Gastroesophageal sphincter (tissue), 3 donors: ENCODE measurements at regions not wholly inside any gene's neighbourhood (a gene's known extent, or its start where the extent isn't known, plus 50 kb on each side); places are given as distances from the start of the nearest gene placed in this dataset.

ENCODE experiments used
- EP300 ChIP-seq: sonication (generic); formaldehyde crosslinking; IDR thresholded peaks from one replicate; pipeline ENCODE4 v1.6.1; 2017; ENCODE audit warnings: antibody characterized with exemption, mild to moderate bottlenecking
- POLR2A ChIP-seq, 2 donors: fragments of 450-650 bp; IDR thresholded peaks; one replicate each; pipeline ENCODE4 v1.6.1; 2017; ENCODE audit warnings: antibody characterized with exemption in 2 of 2, mild to moderate bottlenecking in 2 of 2, moderate library complexity in 1 of 2
- POLR2AphosphoS5 ChIP-seq: sonication (generic); formaldehyde crosslinking; IDR thresholded peaks from one replicate; pipeline ENCODE4 v1.6.1; 2017; ENCODE audit warnings: antibody characterized with exemption
- TF ChIP-seq, protein P1 (sequence below), 4 experiments: fragments of 200-600 bp in 2 of 4; fragments of 450-650 bp in 2 of 4; sonication (generic) in 1 of 4; IDR thresholded peaks; one replicate each; pipeline ENCODE4 v1.5.1; 2017 to 2019; ENCODE audit warnings: antibody characterized with exemption in 4 of 4, mild to moderate bottlenecking in 2 of 4, moderate library complexity in 2 of 4

DNA sequence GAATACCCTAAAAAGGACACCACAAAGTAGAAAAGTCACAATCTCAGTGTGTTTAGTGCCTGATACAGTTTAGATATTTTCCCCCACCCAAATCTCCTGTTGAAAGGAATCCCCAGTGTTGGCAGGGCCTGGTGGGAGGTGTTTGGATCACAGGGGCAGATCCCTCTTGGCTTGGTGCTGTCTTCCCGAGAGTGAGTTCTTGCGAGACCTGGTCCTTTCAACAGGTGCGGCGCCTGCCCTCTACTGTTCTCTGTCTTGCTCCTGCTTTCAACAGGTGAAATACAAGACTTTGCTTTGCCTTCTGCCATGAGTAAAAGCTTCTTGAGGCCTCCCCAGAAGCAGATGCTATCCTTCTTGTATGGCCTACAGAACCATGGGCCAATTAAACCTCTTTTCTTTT lies 534.3 kb upstream of the NRSN1 start:
- TF ChIP-seq POLR2AphosphoS5 = no peak
- no peak for TF ChIP-seq POLR2A (IDR thresholded peaks at IDR 0.05)
- TF ChIP-seq, protein P1, sequence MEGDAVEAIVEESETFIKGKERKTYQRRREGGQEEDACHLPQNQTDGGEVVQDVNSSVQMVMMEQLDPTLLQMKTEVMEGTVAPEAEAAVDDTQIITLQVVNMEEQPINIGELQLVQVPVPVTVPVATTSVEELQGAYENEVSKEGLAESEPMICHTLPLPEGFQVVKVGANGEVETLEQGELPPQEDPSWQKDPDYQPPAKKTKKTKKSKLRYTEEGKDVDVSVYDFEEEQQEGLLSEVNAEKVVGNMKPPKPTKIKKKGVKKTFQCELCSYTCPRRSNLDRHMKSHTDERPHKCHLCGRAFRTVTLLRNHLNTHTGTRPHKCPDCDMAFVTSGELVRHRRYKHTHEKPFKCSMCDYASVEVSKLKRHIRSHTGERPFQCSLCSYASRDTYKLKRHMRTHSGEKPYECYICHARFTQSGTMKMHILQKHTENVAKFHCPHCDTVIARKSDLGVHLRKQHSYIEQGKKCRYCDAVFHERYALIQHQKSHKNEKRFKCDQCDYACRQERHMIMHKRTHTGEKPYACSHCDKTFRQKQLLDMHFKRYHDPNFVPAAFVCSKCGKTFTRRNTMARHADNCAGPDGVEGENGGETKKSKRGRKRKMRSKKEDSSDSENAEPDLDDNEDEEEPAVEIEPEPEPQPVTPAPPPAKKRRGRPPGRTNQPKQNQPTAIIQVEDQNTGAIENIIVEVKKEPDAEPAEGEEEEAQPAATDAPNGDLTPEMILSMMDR (IDR thresholded peaks at IDR 0.05) = no peak
- no peak for TF ChIP-seq EP300
